ENCODE measurements at regions not wholly inside any gene's neighbourhood (a gene's known extent, or its start where the extent isn't known, plus 50 kb on each side); places are given as distances from the start of the nearest gene placed in this dataset.

DNA sequence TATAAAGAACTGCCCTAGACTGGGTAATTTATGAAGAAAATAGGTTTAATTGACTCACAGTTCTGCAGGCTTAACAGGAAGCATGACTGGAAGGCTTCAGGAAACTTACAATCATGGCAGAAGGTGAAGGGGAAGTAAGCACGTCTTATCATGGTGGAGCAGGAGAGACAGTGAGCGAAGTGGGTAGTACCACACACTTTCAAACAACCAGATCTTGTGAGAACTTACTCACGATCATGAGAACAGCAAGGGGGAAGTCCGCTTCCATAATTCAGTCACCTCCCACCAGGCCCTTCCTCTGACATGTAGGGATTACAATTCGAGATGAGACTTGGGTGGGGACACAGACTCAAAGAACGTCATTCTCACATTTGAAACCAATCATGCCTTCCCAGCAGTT lies 260.1 kb upstream of the FAM98A start:
- H2AFZ ChIP-seq (ENCODE audit: low read length): no peak overlapping the region
- no peaks in the 10 kb centered on the region for H3K36me3 ChIP-seq (ENCODE audit: insufficient read depth, low read length)
- no peaks in the 10 kb centered on the region for H3K27me3 ChIP-seq (ENCODE audit: insufficient read depth, low read length, poor library complexity, severe bottlenecking)
- 0 out of 2 replicates have a peak, but pooled peaks cover 6% of the 10 kb centered on the region for H3K9me3 ChIP-seq (ENCODE audit: insufficient read depth, low read depth, low read length)
- H3K79me2 ChIP-seq (ENCODE audit: insufficient read depth, low read length): no peaks in the 10 kb centered on the region
- no peaks in the 10 kb centered on the region for H3K4me1 ChIP-seq (ENCODE audit: insufficient read depth, low read length, poor library complexity, severe bottlenecking)
- TF ChIP-seq EZH2phosphoT487 (IDR thresholded peaks at IDR 0.05; ENCODE audit: borderline replicate concordance): no peak
- TF ChIP-seq, protein P1, sequence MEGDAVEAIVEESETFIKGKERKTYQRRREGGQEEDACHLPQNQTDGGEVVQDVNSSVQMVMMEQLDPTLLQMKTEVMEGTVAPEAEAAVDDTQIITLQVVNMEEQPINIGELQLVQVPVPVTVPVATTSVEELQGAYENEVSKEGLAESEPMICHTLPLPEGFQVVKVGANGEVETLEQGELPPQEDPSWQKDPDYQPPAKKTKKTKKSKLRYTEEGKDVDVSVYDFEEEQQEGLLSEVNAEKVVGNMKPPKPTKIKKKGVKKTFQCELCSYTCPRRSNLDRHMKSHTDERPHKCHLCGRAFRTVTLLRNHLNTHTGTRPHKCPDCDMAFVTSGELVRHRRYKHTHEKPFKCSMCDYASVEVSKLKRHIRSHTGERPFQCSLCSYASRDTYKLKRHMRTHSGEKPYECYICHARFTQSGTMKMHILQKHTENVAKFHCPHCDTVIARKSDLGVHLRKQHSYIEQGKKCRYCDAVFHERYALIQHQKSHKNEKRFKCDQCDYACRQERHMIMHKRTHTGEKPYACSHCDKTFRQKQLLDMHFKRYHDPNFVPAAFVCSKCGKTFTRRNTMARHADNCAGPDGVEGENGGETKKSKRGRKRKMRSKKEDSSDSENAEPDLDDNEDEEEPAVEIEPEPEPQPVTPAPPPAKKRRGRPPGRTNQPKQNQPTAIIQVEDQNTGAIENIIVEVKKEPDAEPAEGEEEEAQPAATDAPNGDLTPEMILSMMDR (conservative IDR thresholded peaks at IDR 0.05; ENCODE audit: low read length): no peak
- no peaks in the 10 kb centered on the region for H3K9me2 ChIP-seq (replicated peaks; ENCODE audit: low read depth, low read length)
- no peak overlapping the region for H3K9ac ChIP-seq (ENCODE audit: low read depth, low read length, poor library complexity, severe bottlenecking)
- H3K4me2 ChIP-seq (ENCODE audit: low read depth, low read length, poor library complexity, severe bottlenecking): no peak overlapping the region
- no peaks in the 10 kb centered on the region for H3F3A ChIP-seq (ENCODE audit: low read depth)
- H4K20me1 ChIP-seq (ENCODE audit: insufficient read depth, low read length, poor library complexity, severe bottlenecking): no peaks in the 10 kb centered on the region
- no peak overlapping the region for H3K4me3 ChIP-seq (ENCODE audit: low read length, poor library complexity, severe bottlenecking)

DNA sequence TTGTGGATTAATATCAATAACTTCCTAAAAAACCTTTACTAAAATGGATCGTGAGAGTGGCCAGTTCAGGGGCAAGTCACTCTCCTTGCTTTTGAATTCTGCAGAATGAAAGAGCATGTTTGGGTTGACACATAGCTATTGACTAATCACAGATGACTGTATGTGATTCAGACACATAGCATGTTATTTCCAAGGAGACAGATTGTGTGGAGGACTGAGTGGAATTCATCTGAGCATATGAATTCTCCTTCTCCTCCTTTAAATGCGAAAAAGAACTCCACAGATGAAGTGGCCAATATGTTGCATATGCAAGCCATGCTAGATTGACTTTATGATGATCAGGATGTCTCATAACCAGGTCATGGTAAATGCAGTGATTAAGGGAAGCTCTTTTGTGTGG lies 249.4 kb upstream of the FAM98A start:
- no peaks in the 10 kb centered on the region for H3K27me3 ChIP-seq (ENCODE audit: insufficient read depth, low read length, poor library complexity, severe bottlenecking)
- no peaks in the 10 kb centered on the region; the same call in 1 of the 2 replicates for H3K9me2 ChIP-seq (replicated peaks; ENCODE audit: low read depth, low read length)
- H3K4me2 ChIP-seq (ENCODE audit: low read depth, low read length, poor library complexity, severe bottlenecking): no peak overlapping the region
- H3K9me3 ChIP-seq (ENCODE audit: insufficient read depth, low read depth, low read length): peaks cover 10% of the 10 kb centered on the region; the same call in 1 of the 2 replicates
- H4K20me1 ChIP-seq (ENCODE audit: insufficient read depth, low read length, poor library complexity, severe bottlenecking): no peaks in the 10 kb centered on the region
- no peaks in the 10 kb centered on the region for H3K36me3 ChIP-seq (ENCODE audit: insufficient read depth, low read length)
- H2AFZ ChIP-seq (ENCODE audit: low read length): no peak overlapping the region
- TF ChIP-seq EZH2phosphoT487 (IDR thresholded peaks at IDR 0.05; ENCODE audit: borderline replicate concordance): no peak
- TF ChIP-seq, protein P1 (conservative IDR thresholded peaks at IDR 0.05; ENCODE audit: low read length): no peak
- H3F3A ChIP-seq (ENCODE audit: low read depth): no peaks in the 10 kb centered on the region
- H3K9ac ChIP-seq (ENCODE audit: low read depth, low read length, poor library complexity, severe bottlenecking): no peak overlapping the region
- H3K79me2 ChIP-seq (ENCODE audit: insufficient read depth, low read length): no peaks in the 10 kb centered on the region
- no peak overlapping the region for H3K4me3 ChIP-seq (ENCODE audit: low read length, poor library complexity, severe bottlenecking)
- H3K4me1 ChIP-seq (ENCODE audit: insufficient read depth, low read length, poor library complexity, severe bottlenecking): no peaks in the 10 kb centered on the region

DNA sequence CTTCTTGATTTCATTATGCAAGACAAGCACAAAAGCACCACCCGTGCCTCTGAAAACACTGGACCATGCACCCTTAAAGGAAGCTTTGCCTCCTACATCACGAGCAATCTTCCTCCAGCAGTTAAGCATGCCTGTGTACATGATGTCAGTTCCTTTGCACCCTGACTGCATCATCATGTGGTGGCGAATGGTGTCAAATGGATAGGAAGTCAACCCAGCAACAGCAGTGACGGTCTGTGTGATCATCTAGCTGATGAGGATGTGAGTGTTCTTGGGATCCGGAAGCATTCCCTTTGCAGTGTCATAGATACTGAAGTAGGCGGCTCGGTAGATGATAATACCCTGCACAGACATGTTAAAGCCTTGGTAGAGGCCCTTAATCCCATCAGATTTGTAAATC lies 240.7 kb upstream of the FAM98A start:
- H3K36me3 ChIP-seq (ENCODE audit: insufficient read depth, low read length): no peaks in the 10 kb centered on the region
- no peaks in the 10 kb centered on the region for H3K9me3 ChIP-seq (ENCODE audit: insufficient read depth, low read depth, low read length)
- H4K20me1 ChIP-seq (ENCODE audit: insufficient read depth, low read length, poor library complexity, severe bottlenecking): no peaks in the 10 kb centered on the region
- no peak overlapping the region for H2AFZ ChIP-seq (ENCODE audit: low read length)
- H3K4me3 ChIP-seq (ENCODE audit: low read length, poor library complexity, severe bottlenecking): no peak overlapping the region
- H3K27me3 ChIP-seq (ENCODE audit: insufficient read depth, low read length, poor library complexity, severe bottlenecking): no peaks in the 10 kb centered on the region
- H3K9me2 ChIP-seq (replicated peaks; ENCODE audit: low read depth, low read length): no peaks in the 10 kb centered on the region
- no peaks in the 10 kb centered on the region for H3F3A ChIP-seq (ENCODE audit: low read depth)
- H3K9ac ChIP-seq (ENCODE audit: low read depth, low read length, poor library complexity, severe bottlenecking): no peak overlapping the region
- TF ChIP-seq, protein P1 (conservative IDR thresholded peaks at IDR 0.05; ENCODE audit: low read length): no peak
- no peak for TF ChIP-seq EZH2phosphoT487 (IDR thresholded peaks at IDR 0.05; ENCODE audit: borderline replicate concordance)
- no peaks in the 10 kb centered on the region for H3K4me1 ChIP-seq (ENCODE audit: insufficient read depth, low read length, poor library complexity, severe bottlenecking)
- H3K79me2 ChIP-seq (ENCODE audit: insufficient read depth, low read length): no peaks in the 10 kb centered on the region
- H3K4me2 ChIP-seq (ENCODE audit: low read depth, low read length, poor library complexity, severe bottlenecking): no peak overlapping the region
